Activated B cell treated with CpG ODN at 0.5 μM for 24 hours (primary cell): ENCODE measurements at regions not wholly inside any gene's neighbourhood (a gene's known extent, or its start where the extent isn't known, plus 50 kb on each side); places are given as distances from the start of the nearest gene placed in this dataset.

Experiments
- ATAC-seq: fragments of 200-7000 bp; cut with Tn5 transposase; one replicate; pipeline ENCODE4 v1.10.0; 2021; ENCODE audit warnings: low read depth, mild to moderate bottlenecking, moderate library complexity
- CTCF ChIA-PET: fragments of 350-600 bp; sonication (Branson Sonifier 250); formaldehyde crosslinking; loops from one replicate; lab custom pipeline; 2021; ENCODE audit warnings: antibody characterized with exemption; lab: Charles Lee
- POLR2A ChIA-PET: fragments of 350-600 bp; sonication (Branson Sonifier 250); formaldehyde crosslinking; loops from one replicate; lab custom pipeline; 2021; ENCODE audit warnings: antibody characterized with exemption; lab: Charles Lee
- DNase-seq: peaks from one replicate; pipeline ENCODE4 v3.0.0; 2022
- H3K27ac Mint-ChIP-seq: one replicate; pipeline ENCODE4 v1.8.0; 2020; ENCODE audit warnings: mixed read lengths
- H3K27me3 Mint-ChIP-seq: one replicate; pipeline ENCODE4 v1.8.0; 2021; ENCODE audit warnings: mixed read lengths
- H3K36me3 Mint-ChIP-seq: one replicate; pipeline ENCODE4 v1.8.0; 2021; ENCODE audit warnings: low read depth, mixed read lengths
- H3K4me1 Mint-ChIP-seq: one replicate; pipeline ENCODE4 v1.8.0; 2021; ENCODE audit warnings: mixed read lengths
- H3K4me3 Mint-ChIP-seq: one replicate; pipeline ENCODE4 v1.8.0; 2020; ENCODE audit warnings: mild to moderate bottlenecking, mixed read lengths
- H3K9me3 Mint-ChIP-seq: one replicate; pipeline ENCODE4 v1.8.0; 2020; ENCODE audit warnings: mixed read lengths
- intact Hi-C: fragments of 100-400 bp; cut with micrococcal nuclease; formaldehyde crosslinking; loops from one replicate; pipeline ENCODE4 v1.15.1; 2024
- TF ChIP-seq, protein P1 (sequence below): fragments of 200-600 bp; IDR thresholded peaks from one replicate; pipeline ENCODE4 v1.8.0; 2022; ENCODE audit warnings: antibody characterized with exemption, mild to moderate bottlenecking

DNA sequence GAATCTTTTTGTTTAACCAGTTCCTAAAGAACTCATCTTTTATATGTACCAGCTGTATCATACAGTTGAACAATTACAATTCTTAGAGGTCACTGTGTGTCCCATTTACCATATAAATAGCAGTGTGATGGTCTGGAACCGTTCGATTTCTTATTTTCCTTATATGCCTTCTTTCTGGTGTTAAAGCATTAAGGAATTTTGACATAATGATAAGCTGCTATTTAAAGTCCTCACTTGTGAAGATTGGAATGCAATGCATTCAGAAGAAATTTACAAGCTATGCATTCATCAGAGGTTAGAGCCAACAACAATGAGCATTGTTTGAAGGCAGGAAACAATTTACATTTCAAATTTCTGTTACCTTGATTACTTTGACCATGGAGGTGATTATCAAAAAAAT lies 80.0 kb upstream of the PRICKLE1 start:
- no peak for ATAC-seq
- POLR2A ChIA-PET, result no interaction called here
- Mint-ChIP-seq H3K4me1 (no peaks in the 10 kb centered on the region), H3K4me3 (no peak overlapping the region), H3K9me3 (no peaks in the 10 kb centered on the region), H3K27ac (no peak overlapping the region), H3K36me3 (no peaks in the 10 kb centered on the region), H3K27me3 (peaks cover 4% of the 10 kb centered on the region)
- DNase-seq, result no peak
- intact Hi-C loops, result no loop called here
- TF ChIP-seq, protein P1, sequence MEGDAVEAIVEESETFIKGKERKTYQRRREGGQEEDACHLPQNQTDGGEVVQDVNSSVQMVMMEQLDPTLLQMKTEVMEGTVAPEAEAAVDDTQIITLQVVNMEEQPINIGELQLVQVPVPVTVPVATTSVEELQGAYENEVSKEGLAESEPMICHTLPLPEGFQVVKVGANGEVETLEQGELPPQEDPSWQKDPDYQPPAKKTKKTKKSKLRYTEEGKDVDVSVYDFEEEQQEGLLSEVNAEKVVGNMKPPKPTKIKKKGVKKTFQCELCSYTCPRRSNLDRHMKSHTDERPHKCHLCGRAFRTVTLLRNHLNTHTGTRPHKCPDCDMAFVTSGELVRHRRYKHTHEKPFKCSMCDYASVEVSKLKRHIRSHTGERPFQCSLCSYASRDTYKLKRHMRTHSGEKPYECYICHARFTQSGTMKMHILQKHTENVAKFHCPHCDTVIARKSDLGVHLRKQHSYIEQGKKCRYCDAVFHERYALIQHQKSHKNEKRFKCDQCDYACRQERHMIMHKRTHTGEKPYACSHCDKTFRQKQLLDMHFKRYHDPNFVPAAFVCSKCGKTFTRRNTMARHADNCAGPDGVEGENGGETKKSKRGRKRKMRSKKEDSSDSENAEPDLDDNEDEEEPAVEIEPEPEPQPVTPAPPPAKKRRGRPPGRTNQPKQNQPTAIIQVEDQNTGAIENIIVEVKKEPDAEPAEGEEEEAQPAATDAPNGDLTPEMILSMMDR, result no peak
- CTCF ChIA-PET, result no interaction called here

DNA sequence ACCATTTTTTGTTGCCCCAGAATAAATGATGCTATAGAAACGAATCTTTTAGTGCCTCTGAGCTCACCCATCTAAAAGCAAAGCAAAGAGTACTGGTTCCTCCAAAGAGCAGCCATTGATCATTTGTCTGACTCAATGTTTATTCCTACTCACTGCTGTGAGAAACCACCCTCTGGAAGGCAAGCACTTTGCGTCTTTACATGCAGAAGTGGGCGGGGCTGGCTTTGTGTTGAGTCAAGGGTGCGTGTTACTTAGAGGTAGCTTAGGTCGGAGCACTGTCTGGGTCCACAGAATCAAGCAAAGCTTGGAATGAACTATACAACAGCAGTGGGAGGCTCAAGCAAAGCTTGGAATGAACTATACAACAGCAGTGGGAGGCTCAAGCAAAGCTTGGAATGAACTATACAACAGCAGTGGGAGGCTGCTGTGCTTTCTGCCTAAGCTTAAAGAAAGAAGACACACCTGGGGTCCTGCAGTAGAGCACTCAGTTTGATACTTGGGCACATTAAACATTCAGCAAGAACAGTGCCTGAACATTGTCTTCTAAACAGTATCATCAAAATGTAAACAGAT lies 77.2 kb upstream of the PRICKLE1 start:
- intact Hi-C loops, result no loop called here

GRCh38 chr12:42663621-42664020 lies 74.1 kb upstream of the PRICKLE1 start:
- peaks cover 8% of the 10 kb centered on the region for H3K27me3 Mint-ChIP-seq
- intact Hi-C loops, result no loop called here
- H3K27ac Mint-ChIP-seq, result no peak overlapping the region
- TF ChIP-seq, protein P1, result no peak
- ATAC-seq, result no peak
- no peak overlapping the region for H3K4me3 Mint-ChIP-seq
- ChIA-PET CTCF (no interaction called here), POLR2A (no interaction called here)
- H3K4me1 Mint-ChIP-seq, result no peaks in the 10 kb centered on the region
- no peak for DNase-seq
- no peaks in the 10 kb centered on the region for H3K36me3 Mint-ChIP-seq
- H3K9me3 Mint-ChIP-seq, result peaks cover 4% of the 10 kb centered on the region

More for the DNA sequence above, 77.2 kb upstream of the PRICKLE1 start:
- TF ChIP-seq, protein P1, result no peak
- ATAC-seq (no peak), DNase-seq (no peak)
- CTCF ChIA-PET, result no interaction called here
- no peaks in the 10 kb centered on the region for H3K36me3 Mint-ChIP-seq
- H3K27ac Mint-ChIP-seq, result no peak overlapping the region
- no peak overlapping the region for H3K4me3 Mint-ChIP-seq
- no peaks in the 10 kb centered on the region for H3K9me3 Mint-ChIP-seq
- POLR2A ChIA-PET, result no interaction called here
- no peaks in the 10 kb centered on the region for H3K4me1 Mint-ChIP-seq
- peaks cover 6% of the 10 kb centered on the region for H3K27me3 Mint-ChIP-seq

DNA sequence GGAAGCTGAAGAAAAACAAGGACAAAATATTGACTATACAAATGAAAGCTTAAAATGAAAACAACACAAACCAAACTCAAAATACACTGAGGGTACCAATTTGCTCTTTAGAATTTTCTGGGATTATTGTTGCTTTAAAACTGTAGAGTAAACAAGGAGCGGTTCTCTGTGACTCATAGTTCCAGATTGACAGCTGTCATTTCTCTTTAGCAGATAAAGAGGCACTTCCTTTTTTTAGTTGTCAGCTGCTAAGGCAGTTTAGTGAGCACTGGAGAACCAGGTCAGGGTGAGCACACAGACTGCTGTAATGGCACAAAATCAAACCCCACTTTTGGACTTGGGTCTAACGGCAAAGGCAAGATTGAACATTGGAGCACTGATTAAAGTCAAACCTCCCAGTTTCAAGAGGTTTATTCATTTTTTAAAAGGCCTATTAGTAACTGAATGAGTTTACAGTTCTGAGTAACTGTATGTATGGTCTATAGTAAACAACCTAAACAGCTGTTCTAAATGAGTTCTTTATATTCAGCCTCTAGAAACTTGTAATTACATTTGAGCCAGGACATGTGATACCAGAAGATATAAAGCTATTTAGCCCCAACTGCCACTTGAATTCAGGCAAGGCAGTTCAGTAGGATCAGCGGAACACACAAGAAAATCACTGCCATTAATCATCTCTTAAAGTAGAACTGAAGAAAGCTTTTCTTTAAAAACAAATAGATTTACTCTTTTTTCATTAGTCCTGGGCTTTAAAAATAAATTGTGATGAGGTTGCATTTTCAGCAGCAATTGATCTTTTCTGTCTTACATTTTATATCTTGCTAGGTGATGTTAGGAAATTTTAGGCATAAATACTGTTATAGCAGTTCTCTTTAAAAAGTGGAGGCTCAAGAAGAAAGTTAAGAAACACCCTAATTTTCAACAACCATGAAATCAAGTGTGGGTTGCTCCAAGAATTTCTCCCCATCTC lies 71.7 kb upstream of the PRICKLE1 start:
- TF ChIP-seq, protein P1, result no peak
- ChIA-PET CTCF (no interaction called here), POLR2A (no interaction called here)
- no peak overlapping the region for H3K4me3 Mint-ChIP-seq
- H3K27me3 Mint-ChIP-seq, result peaks cover 6% of the 10 kb centered on the region
- H3K27ac Mint-ChIP-seq, result no peak overlapping the region
- H3K9me3 Mint-ChIP-seq, result peaks cover 4% of the 10 kb centered on the region
- ATAC-seq, result no peak
- no peaks in the 10 kb centered on the region for H3K4me1 Mint-ChIP-seq
- intact Hi-C loops, result no loop called here
- DNase-seq, result no peak
- no peaks in the 10 kb centered on the region for H3K36me3 Mint-ChIP-seq

- ChIA-PET CTCF (no interaction called here), POLR2A (no interaction called here)
- ATAC-seq (no peak), DNase-seq (no peak)
- peaks cover 6% of the 10 kb centered on the region for H3K27me3 Mint-ChIP-seq
- intact Hi-C loops, result no loop called here
- no peaks in the 10 kb centered on the region for H3K4me1 Mint-ChIP-seq
- TF ChIP-seq, protein P1, result no peak
- peaks cover 4% of the 10 kb centered on the region for H3K9me3 Mint-ChIP-seq
- no peak overlapping the region for H3K4me3 Mint-ChIP-seq
- no peaks in the 10 kb centered on the region for H3K36me3 Mint-ChIP-seq
- no peak overlapping the region for H3K27ac Mint-ChIP-seq
Observed at GRCh38 chr12:42660117-42660516, 70.6 kb upstream of the PRICKLE1 start.
